HepG2 (cell line): ENCODE measurements at regions not wholly inside any gene's neighbourhood (a gene's known extent, or its start where the extent isn't known, plus 50 kb on each side); places are given as distances from the start of the nearest gene placed in this dataset.

Source experiments
- ATAC-seq: fragments of 200-7000 bp; cut with Tn5 transposase; 3 replicates; pipeline ENCODE4 v1.9.1; 2020; ENCODE audit warnings: mild to moderate bottlenecking, moderate library complexity
- BruUV-seq: library from RNA; stranded (reverse); fragments of 400-500 nt; replicated peaks from 2 replicates; lab custom pipeline; 2021; lab: Mats Ljungman, UMichigan
- CTCF ChIA-PET: fragments of 300-600 bp; formaldehyde crosslinking; extraction: SDS; loops from one replicate; lab custom pipeline; 2021; ENCODE audit warnings: low total read pairs, inconsistent platforms, low intra/inter-chr PET ratio; lab: Yijun Ruan, JAX
- POLR2A ChIA-PET: fragments of 350-600 bp; sonication (Branson Sonifier 250); formaldehyde crosslinking; loops from one replicate; lab custom pipeline; 2020; ENCODE audit warnings: antibody characterized with exemption, inconsistent platforms; lab: Yijun Ruan, JAX
- DNase-seq: peaks from one replicate; pipeline ENCODE4 v3.0.0-alpha.2; 2015; ENCODE audit warnings: low spot score
- FAIRE-seq: peaks from 3 replicates; lab custom pipeline; 2011; peaks lifted over from hg19 to GRCh38; lab: Jason Lieb, UNC
- H2AFZ ChIP-seq: one replicate; pipeline ENCODE4 v1.6.1; 2011; ENCODE audit warnings: low read length, inconsistent platforms
- H3K27ac ChIP-seq: fragments of 300-600 bp; 3 replicates; pipeline ENCODE4 v1.8.0; 2011; ENCODE audit warnings: mixed run types, mild to moderate bottlenecking, mixed read lengths, low read length, inconsistent platforms; ENCODE audit not compliant: insufficient read depth; ENCODE audit errors: extremely low read length
- H3K27me3 ChIP-seq, 2 experiments: fragments of 200-600 bp in 1 of 2; 2 replicates in 1 of 2; 3 replicates in 1 of 2; pipeline versions ENCODE4 v1.6.0 to v1.8.0; 2011; ENCODE audit warnings: low read length in 2 of 2, mild to moderate bottlenecking in 2 of 2, moderate library complexity in 2 of 2, inconsistent platforms in 1 of 2; ENCODE audit not compliant: insufficient read depth in 2 of 2, control insufficient read depth in 1 of 2
- H3K36me3 ChIP-seq, 2 experiments: fragments of 200-600 bp in 1 of 2; replicated peaks in 1 of 2; 2 replicates in 1 of 2; 3 replicates in 1 of 2; pipeline versions ENCODE4 v1.5.1 to v1.8.0; 2011; ENCODE audit warnings: low read length in 2 of 2, inconsistent platforms in 1 of 2; ENCODE audit not compliant: insufficient read depth in 2 of 2, control insufficient read depth in 1 of 2
- H3K4me1 ChIP-seq: 2 replicates; pipeline ENCODE4 v1.5.1; 2012; ENCODE audit warnings: low read length, inconsistent platforms; ENCODE audit not compliant: insufficient read depth
- H3K4me2 ChIP-seq: 2 replicates; pipeline ENCODE4 v1.6.0; 2011; ENCODE audit warnings: low read depth, low read length, inconsistent platforms
- H3K4me3 ChIP-seq, 3 experiments: fragments of 200-600 bp in 1 of 3; sonication (generic), shearing (Covaris generic) in 1 of 3; replicated peaks in 1 of 3; 2 replicates each; pipeline ENCODE4 v1.5.1; 2011 to 2016; ENCODE audit warnings: low read length in 3 of 3, inconsistent platforms in 2 of 3, low read depth in 2 of 3, mild to moderate bottlenecking in 2 of 3, control low read depth in 1 of 3, mixed read lengths in 1 of 3; ENCODE audit not compliant: insufficient read depth in 1 of 3
- H3K79me2 ChIP-seq: one replicate; pipeline ENCODE4 v1.6.1; 2011; ENCODE audit warnings: low read length, inconsistent platforms; ENCODE audit not compliant: insufficient read depth
- H3K9ac ChIP-seq: 2 replicates; pipeline ENCODE4 v1.6.0; 2011; ENCODE audit warnings: mild to moderate bottlenecking, low read depth, low read length, inconsistent platforms; ENCODE audit not compliant: insufficient read depth
- H3K9me3 ChIP-seq: 2 replicates; pipeline ENCODE4 v1.5.1; 2012; ENCODE audit warnings: mild to moderate bottlenecking, low read length
- H4K20me1 ChIP-seq: 2 replicates; pipeline ENCODE4 v1.6.0; 2011; ENCODE audit warnings: inconsistent platforms, mild to moderate bottlenecking, low read length, moderate library complexity; ENCODE audit not compliant: insufficient read depth
- FOXO4 ChIP-seq: sonication (generic); formaldehyde crosslinking; conservative IDR thresholded peaks from 2 replicates; pipeline ENCODE4 v1.8.1; 2023; ENCODE audit warnings: missing genetic modification reagents
- GRHL1 ChIP-seq: sonication (generic); formaldehyde crosslinking; conservative IDR thresholded peaks from 2 replicates; pipeline ENCODE4 v1.8.0; 2022; ENCODE audit warnings: missing genetic modification reagents
- MAF1 ChIP-seq: sonication (generic); formaldehyde crosslinking; IDR thresholded peaks from 2 replicates; pipeline ENCODE4 v1.5.0; 2020; ENCODE audit warnings: missing genetic modification reagents, borderline replicate concordance
- MAX ChIP-seq: IDR thresholded peaks from 2 replicates; pipeline ENCODE4 v1.6.1; 2012; ENCODE audit warnings: inconsistent platforms
- MLLT10 ChIP-seq: sonication (generic); formaldehyde crosslinking; IDR thresholded peaks from 2 replicates; pipeline ENCODE4 v1.4.0; 2020; ENCODE audit warnings: missing genetic modification reagents
- NFE2L2 ChIP-seq: fragments of 150-350 bp; IDR thresholded peaks from 2 replicates; pipeline ENCODE4 v1.6.1; 2014; ENCODE audit warnings: low read length
- PITX1 ChIP-seq: sonication (generic); formaldehyde crosslinking; IDR thresholded peaks from 2 replicates; pipeline ENCODE4 v1.5.1; 2020; ENCODE audit warnings: mild to moderate bottlenecking, missing genetic modification reagents
- RBFOX2 ChIP-seq: fragments of 200-400 bp; formaldehyde crosslinking; IDR thresholded peaks from 2 replicates; pipeline ENCODE4 v1.6.1; 2017; ENCODE audit warnings: low read depth, mild to moderate bottlenecking, low read length
- SAP130 ChIP-seq: IDR thresholded peaks from 2 replicates; pipeline ENCODE4 v1.6.1; 2016; ENCODE audit warnings: low read depth
- SNAI1 ChIP-seq: sonication (generic); formaldehyde crosslinking; IDR thresholded peaks from 2 replicates; pipeline ENCODE4 v1.5.0; 2020; ENCODE audit warnings: mild to moderate bottlenecking, missing genetic modification reagents, borderline replicate concordance
- STAT5B ChIP-seq: sonication (generic); formaldehyde crosslinking; IDR thresholded peaks from 2 replicates; pipeline ENCODE4 v1.4.0; 2020; ENCODE audit warnings: missing genetic modification reagents
- ZBTB37 ChIP-seq: sonication (generic); formaldehyde crosslinking; IDR thresholded peaks from 2 replicates; pipeline ENCODE4 v1.4.0; 2020; ENCODE audit warnings: mild to moderate bottlenecking, missing genetic modification reagents
- ZKSCAN1 ChIP-seq: fragments of 150-350 bp; IDR thresholded peaks from 2 replicates; pipeline ENCODE4 v1.6.1; 2014; ENCODE audit warnings: low read length
- ZMYM4 ChIP-seq: sonication (generic); formaldehyde crosslinking; IDR thresholded peaks from 2 replicates; pipeline ENCODE4 v1.8.1; 2023; ENCODE audit warnings: mild to moderate bottlenecking, missing genetic modification reagents
- ZNF282 ChIP-seq: fragments of 450-650 bp; IDR thresholded peaks from 2 replicates; pipeline ENCODE4 v1.6.1; 2018; ENCODE audit not compliant: partially characterized antibody
- ZNF3 ChIP-seq: IDR thresholded peaks from 2 replicates; pipeline ENCODE4 v1.7.0; 2017; ENCODE audit warnings: inconsistent platforms
- ZNF350 ChIP-seq: sonication (generic); formaldehyde crosslinking; IDR thresholded peaks from 2 replicates; pipeline ENCODE4 v1.4.0; 2020; ENCODE audit warnings: mild to moderate bottlenecking, low read depth, missing genetic modification reagents, borderline replicate concordance
- ZNF557 ChIP-seq: sonication (generic); formaldehyde crosslinking; IDR thresholded peaks from 2 replicates; pipeline ENCODE4 v1.4.0; 2020; ENCODE audit warnings: missing genetic modification reagents
- ZSCAN31 ChIP-seq: sonication (generic); formaldehyde crosslinking; IDR thresholded peaks from 2 replicates; pipeline ENCODE4 v1.5.0; 2020; ENCODE audit warnings: low read depth, mild to moderate bottlenecking, missing genetic modification reagents
- WGBS: methylation state at CpG from one replicate; pipeline ENCODE4 v1.1.6; 2017; ENCODE audit warnings: low lambda C conversion rate; 5-methylcytosine and 5-hydroxymethylcytosine counted together
- in situ Hi-C: cut with HindIII; loops from 2 replicates; pipeline ENCODE4 v1.10.0; 2017; ENCODE audit warnings: low pct_unique_long_range_greater_than_20kb; ENCODE audit not compliant: extremely low pct_ligation_motif_present
- intact Hi-C: fragments of 100-400 bp; cut with micrococcal nuclease; formaldehyde crosslinking; loops from one replicate; pipeline ENCODE4 v1.10.0; 2022; ENCODE audit not compliant: unreplicated experiment

- ATAC-seq: no peak
- intact Hi-C loops: no loop called here
- no peaks in the 10 kb centered on the region for H3K36me3 ChIP-seq
- no peak overlapping the region for H3K4me3 ChIP-seq
- H4K20me1 ChIP-seq: no peaks in the 10 kb centered on the region
- POLR2A ChIA-PET: no interaction called here
- H3K79me2 ChIP-seq: no peaks in the 10 kb centered on the region
- CTCF ChIA-PET: no interaction called here
- TF ChIP-seq GRHL1 (no peak), ZNF3 (CRISPR knock-in tag) (no peak), ZNF350 (CRISPR knock-in tag) (no peak), ZBTB37 (CRISPR knock-in tag) (no peak), MAX (no peak), ZMYM4 (no peak), SAP130 (CRISPR knock-in tag) (no peak), FOXO4 (CRISPR knock-in tag) (no peak), SNAI1 (no peak), ZNF557 (CRISPR knock-in tag) (no peak), MAF1 (no peak), ZNF282 (no peak), NFE2L2 (no peak), ZKSCAN1 (no peak), ZSCAN31 (no peak), RBFOX2 (no peak), PITX1 (no peak), STAT5B (CRISPR knock-in tag) (no peak), MLLT10 (no peak)
- no peak overlapping the region for H3K4me2 ChIP-seq
- BruUV-seq: no TSS peak
- no peak overlapping the region for H3K9ac ChIP-seq
- 0% methylated on average over 1 of the region's 1 CpG for WGBS
- FAIRE-seq: no peak
- no peaks in the 10 kb centered on the region for H3K9me3 ChIP-seq
- H3K27ac ChIP-seq: no peak overlapping the region
- H2AFZ ChIP-seq: no peak overlapping the region
- no peaks in the 10 kb centered on the region; a peak in 1 of 5 replicates for H3K27me3 ChIP-seq
- DNase-seq: no peak
- in situ Hi-C loops: no loop called here
- H3K4me1 ChIP-seq: no peaks in the 10 kb centered on the region
These were observed 194.3 kb upstream of the CD180 start for GRCh38 chr5:67390935-67391334.
